ENCODE measurements at regions not wholly inside any gene's neighbourhood (a gene's known extent, or its start where the extent isn't known, plus 50 kb on each side); places are given as distances from the start of the nearest gene placed in this dataset.
A peak's percentile ranks its signal among the peaks of the same experiment; 100 is the strongest.

DNA sequence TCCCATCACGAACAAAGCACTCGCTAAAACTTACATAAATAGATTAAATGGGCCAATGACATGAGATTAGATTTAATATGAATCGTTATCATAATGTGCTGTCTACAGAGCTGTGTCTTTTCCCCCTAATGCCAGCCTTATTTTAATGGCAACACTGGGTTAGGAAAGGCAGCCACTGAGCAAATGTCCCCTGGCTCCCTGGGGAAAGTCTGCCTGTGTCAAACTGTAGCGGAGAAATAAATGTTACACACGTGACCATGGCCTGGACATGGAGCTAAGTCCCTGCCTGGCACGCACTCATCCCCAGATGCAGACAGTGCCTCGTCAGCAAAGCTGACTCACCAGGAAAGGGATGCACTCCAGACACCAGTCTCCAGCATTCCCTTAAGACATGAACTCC is 61.3 kb upstream of the SDK2 start:
- H3K9me3 ChIP-seq (ENCODE audit: control insufficient read depth in 2 of 2, low read length in 2 of 2), result no peaks in the 10 kb centered on the region
- no peak for ATAC-seq (ENCODE audit: low read depth in 2 of 2)
- peaks cover 0 to 7% (median 0%) of the 10 kb centered on the region in 7 donors for H3K9me3 Mint-ChIP-seq
- no peak overlapping the region for H3K4me3 ChIP-seq (ENCODE audit: low read depth, low read length)
- H3K27me3 ChIP-seq (ENCODE audit: control insufficient read depth, insufficient read depth, low read length), result peaks cover 4% of the 10 kb centered on the region
- no peak for DNase-seq
- no peak overlapping the region for H3K4me3 Mint-ChIP-seq
- H3K4me1 ChIP-seq (ENCODE audit: control insufficient read depth, insufficient read depth, low read length, poor library complexity, severe bottlenecking), result peaks cover 5% of the 10 kb centered on the region
- H3K36me3 ChIP-seq (ENCODE audit: control insufficient read depth, insufficient read depth, low read length), result no peaks in the 10 kb centered on the region
- peaks cover 10% of the 10 kb centered on the region for H3K27me3 Mint-ChIP-seq
- H3K27ac ChIP-seq (ENCODE audit: insufficient read depth, low read length, poor library complexity, severe bottlenecking), result no peak overlapping the region
- H3K36me3 Mint-ChIP-seq, result peaks cover 3% of the 10 kb centered on the region
- H3K27ac Mint-ChIP-seq, result no peak overlapping the region
- peaks cover 0 to 6% (median 5%) of the 10 kb centered on the region in 4 donors for H3K4me1 Mint-ChIP-seq

DNA sequence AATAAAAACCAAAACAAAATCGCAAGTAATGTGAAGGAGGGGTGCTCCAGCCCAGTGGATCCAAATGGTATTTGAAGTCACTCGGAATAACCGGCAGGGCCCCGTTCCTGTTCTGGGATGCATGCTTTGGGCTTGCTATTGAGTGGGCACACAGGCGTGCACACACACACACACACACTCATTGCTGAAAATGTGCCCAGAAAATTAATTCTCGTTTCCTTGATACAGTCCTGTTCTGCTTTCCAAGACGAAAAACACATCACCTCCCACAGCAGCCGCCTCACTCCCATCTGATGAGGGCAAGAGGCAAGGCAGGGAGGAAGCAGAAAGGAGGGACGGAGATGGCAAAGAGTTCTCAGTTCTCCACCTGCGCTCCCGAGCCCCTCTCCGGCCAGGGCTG is 62.2 kb upstream of the SDK2 start:
- no peak overlapping the region for H3K4me3 Mint-ChIP-seq
- H3K27ac Mint-ChIP-seq, result no peak overlapping the region
- DNase-seq (no peak), ATAC-seq (ENCODE audit: low read depth in 2 of 2) (no peak)
- Histone ChIP-seq H3K36me3 (ENCODE audit: control insufficient read depth, insufficient read depth, low read length) (no peaks in the 10 kb centered on the region), H3K4me1 (ENCODE audit: control insufficient read depth, insufficient read depth, low read length, poor library complexity, severe bottlenecking) (peaks cover 12% of the 10 kb centered on the region), H3K27me3 (ENCODE audit: control insufficient read depth, insufficient read depth, low read length) (peaks cover 4% of the 10 kb centered on the region), H3K4me3 (ENCODE audit: low read depth, low read length) (no peak overlapping the region), H3K9me3 (ENCODE audit: control insufficient read depth in 2 of 2, low read length in 2 of 2) (no peaks in the 10 kb centered on the region), H3K27ac (ENCODE audit: insufficient read depth, low read length, poor library complexity, severe bottlenecking) (no peak overlapping the region)
- peaks cover 10% of the 10 kb centered on the region for H3K27me3 Mint-ChIP-seq
- peaks cover 0 to 7% (median 0%) of the 10 kb centered on the region in 7 donors for H3K9me3 Mint-ChIP-seq
- H3K4me1 Mint-ChIP-seq, result peaks cover 0 to 12% (median 5%) of the 10 kb centered on the region in 4 donors
- peaks cover 3% of the 10 kb centered on the region for H3K36me3 Mint-ChIP-seq

DNA sequence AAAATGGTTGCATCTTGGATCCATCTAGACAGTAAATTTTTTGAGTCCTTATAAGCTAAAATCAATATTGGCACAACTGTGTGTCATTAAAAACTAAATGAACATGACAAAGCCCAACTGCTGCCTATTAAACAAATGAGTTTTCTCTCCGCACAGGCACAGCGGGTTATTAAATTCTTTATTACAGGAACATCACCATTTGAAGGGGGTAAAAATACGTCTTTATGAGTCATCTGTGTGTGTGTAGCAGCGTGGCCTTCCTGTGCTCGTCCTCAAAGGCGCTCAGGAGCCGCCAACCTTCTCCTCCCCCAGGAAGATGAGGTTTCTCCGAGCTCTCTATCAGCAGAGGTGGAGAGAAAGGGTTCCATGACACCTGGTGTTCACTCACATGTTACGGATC is 62.6 kb upstream of the SDK2 start:
- Histone ChIP-seq H3K4me3 (ENCODE audit: low read depth, low read length) (no peak overlapping the region), H3K27me3 (ENCODE audit: control insufficient read depth, insufficient read depth, low read length) (peaks cover 4% of the 10 kb centered on the region), H3K27ac (ENCODE audit: insufficient read depth, low read length, poor library complexity, severe bottlenecking) (no peak overlapping the region), H3K4me1 (ENCODE audit: control insufficient read depth, insufficient read depth, low read length, poor library complexity, severe bottlenecking) (peaks cover 12% of the 10 kb centered on the region), H3K9me3 (ENCODE audit: control insufficient read depth in 2 of 2, low read length in 2 of 2) (no peaks in the 10 kb centered on the region), H3K36me3 (ENCODE audit: control insufficient read depth, insufficient read depth, low read length) (no peaks in the 10 kb centered on the region)
- peaks cover 0 to 7% (median 0%) of the 10 kb centered on the region in 7 donors for H3K9me3 Mint-ChIP-seq
- no peak for ATAC-seq (ENCODE audit: low read depth in 2 of 2)
- H3K27me3 Mint-ChIP-seq, result peaks cover 10% of the 10 kb centered on the region
- no peak for DNase-seq
- no peak overlapping the region for H3K4me3 Mint-ChIP-seq
- H3K4me1 Mint-ChIP-seq, result peaks cover 0 to 14% (median 5%) of the 10 kb centered on the region in 4 donors
- peaks cover 3% of the 10 kb centered on the region for H3K36me3 Mint-ChIP-seq
- no peak overlapping the region for H3K27ac Mint-ChIP-seq

DNA sequence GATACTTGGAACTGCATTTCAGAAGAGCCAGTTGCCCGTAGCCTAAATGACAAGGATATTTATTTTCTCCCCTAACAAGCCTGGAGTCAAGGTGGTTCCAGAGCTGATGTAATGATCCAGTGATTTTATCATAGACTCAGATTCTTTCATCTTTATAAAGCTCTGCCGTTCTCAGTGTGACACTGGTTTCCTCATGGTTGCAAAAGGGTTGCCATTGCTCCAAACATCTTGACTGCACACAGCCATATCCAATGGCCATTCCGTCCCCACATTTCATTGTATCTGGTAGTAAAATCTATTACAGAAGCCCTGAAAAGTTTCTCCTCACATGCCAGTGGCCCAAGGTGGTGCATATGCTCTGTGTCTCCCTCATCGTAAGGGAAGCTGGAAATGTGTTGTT is 63.1 kb upstream of the SDK2 start:
- no peak overlapping the region for H3K4me3 Mint-ChIP-seq
- Histone ChIP-seq H3K9me3 (ENCODE audit: control insufficient read depth in 2 of 2, low read length in 2 of 2) (no peaks in the 10 kb centered on the region), H3K4me3 (ENCODE audit: low read depth, low read length) (no peak overlapping the region), H3K4me1 (ENCODE audit: control insufficient read depth, insufficient read depth, low read length, poor library complexity, severe bottlenecking) (peaks cover 12% of the 10 kb centered on the region), H3K36me3 (ENCODE audit: control insufficient read depth, insufficient read depth, low read length) (no peaks in the 10 kb centered on the region), H3K27ac (ENCODE audit: insufficient read depth, low read length, poor library complexity, severe bottlenecking) (no peak overlapping the region), H3K27me3 (ENCODE audit: control insufficient read depth, insufficient read depth, low read length) (peaks cover 4% of the 10 kb centered on the region)
- no peak for DNase-seq
- peaks cover 3% of the 10 kb centered on the region for H3K36me3 Mint-ChIP-seq
- ATAC-seq (ENCODE audit: low read depth in 2 of 2), result no peak
- H3K27ac Mint-ChIP-seq, result no peak overlapping the region
- H3K27me3 Mint-ChIP-seq, result peaks cover 10% of the 10 kb centered on the region
- H3K9me3 Mint-ChIP-seq, result peaks cover 0 to 7% (median 0%) of the 10 kb centered on the region in 7 donors
- H3K4me1 Mint-ChIP-seq, result peaks cover 0 to 14% (median 5%) of the 10 kb centered on the region in 4 donors

DNA sequence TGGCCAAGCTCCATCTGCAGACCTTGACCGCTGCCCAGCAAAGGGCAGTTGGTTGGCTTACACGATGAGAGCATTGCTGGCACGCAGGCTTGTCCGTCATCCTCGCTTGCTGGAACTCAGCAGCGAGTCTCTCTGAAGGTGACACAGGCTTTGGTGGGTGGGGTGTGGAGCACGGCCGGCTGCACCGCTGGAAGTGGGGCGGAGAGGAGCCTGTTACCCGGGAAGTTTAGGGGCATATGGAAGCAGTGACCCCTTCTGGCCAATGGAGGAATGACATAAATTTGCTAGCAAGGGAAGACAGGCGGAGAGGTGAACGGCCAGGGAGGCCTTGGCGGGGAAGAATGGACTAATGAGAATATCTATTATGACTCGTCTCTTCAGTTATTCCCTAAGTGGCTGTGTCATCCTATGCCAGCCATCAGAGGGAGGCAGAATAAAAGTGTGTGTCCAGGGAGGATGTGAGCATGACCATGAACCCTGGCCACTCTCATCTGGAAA is 65.9 kb upstream of the SDK2 start:
- peak overlapping the region in 1 of 4 donors; percentile 12 for H3K4me3 Mint-ChIP-seq
- peaks cover 0 to 7% (median 0%) of the 10 kb centered on the region in 7 donors for H3K9me3 Mint-ChIP-seq
- Histone ChIP-seq H3K9me3 (ENCODE audit: control insufficient read depth in 2 of 2, low read length in 2 of 2) (no peaks in the 10 kb centered on the region), H3K27me3 (ENCODE audit: control insufficient read depth, insufficient read depth, low read length) (peaks cover 4% of the 10 kb centered on the region), H3K27ac (ENCODE audit: insufficient read depth, low read length, poor library complexity, severe bottlenecking) (no peak overlapping the region), H3K4me3 (ENCODE audit: low read depth, low read length) (no peak overlapping the region), H3K4me1 (ENCODE audit: control insufficient read depth, insufficient read depth, low read length, poor library complexity, severe bottlenecking) (peaks cover 12% of the 10 kb centered on the region), H3K36me3 (ENCODE audit: control insufficient read depth, insufficient read depth, low read length) (no peaks in the 10 kb centered on the region)
- peak; percentile 46 to 64 (median 59) for DNase-seq
- peak; percentile 43 to 53 for ATAC-seq (ENCODE audit: low read depth in 2 of 2)
- peaks cover 3% of the 10 kb centered on the region for H3K36me3 Mint-ChIP-seq
- H3K27me3 Mint-ChIP-seq, result peaks cover 5% of the 10 kb centered on the region
- H3K4me1 Mint-ChIP-seq, result peaks cover 0 to 14% (median 5%) of the 10 kb centered on the region in 4 donors
- H3K27ac Mint-ChIP-seq, result peak overlapping the region in 1 of 3 donors; percentile 62

DNA sequence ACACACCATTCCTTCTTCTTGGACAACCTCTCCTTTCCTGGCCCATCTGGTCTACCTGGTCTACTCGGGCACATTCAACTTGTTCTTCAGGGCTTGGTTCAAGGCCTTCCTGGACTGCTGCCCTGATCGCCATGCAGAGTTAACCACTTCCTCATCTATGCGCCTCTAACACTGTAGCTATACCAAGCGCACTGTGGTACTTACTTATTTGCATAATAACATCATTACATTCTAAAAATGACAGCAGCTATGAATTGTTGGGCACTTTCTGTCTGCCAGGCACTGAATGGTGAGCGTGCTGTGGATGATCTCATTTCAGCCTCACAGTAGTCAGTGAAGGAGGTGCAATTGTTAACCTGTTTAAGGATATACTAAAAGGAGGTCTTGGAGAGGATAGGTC is 66.9 kb upstream of the SDK2 start:
- peaks cover 5% of the 10 kb centered on the region for H3K27me3 Mint-ChIP-seq
- Histone ChIP-seq H3K27ac (ENCODE audit: insufficient read depth, low read length, poor library complexity, severe bottlenecking) (no peak overlapping the region), H3K9me3 (ENCODE audit: control insufficient read depth in 2 of 2, low read length in 2 of 2) (no peaks in the 10 kb centered on the region), H3K36me3 (ENCODE audit: control insufficient read depth, insufficient read depth, low read length) (no peaks in the 10 kb centered on the region), H3K27me3 (ENCODE audit: control insufficient read depth, insufficient read depth, low read length) (peaks cover 4% of the 10 kb centered on the region), H3K4me3 (ENCODE audit: low read depth, low read length) (no peak overlapping the region), H3K4me1 (ENCODE audit: control insufficient read depth, insufficient read depth, low read length, poor library complexity, severe bottlenecking) (peaks cover 12% of the 10 kb centered on the region)
- peaks cover 3% of the 10 kb centered on the region for H3K36me3 Mint-ChIP-seq
- peaks cover 0 to 7% (median 0%) of the 10 kb centered on the region in 7 donors for H3K9me3 Mint-ChIP-seq
- H3K27ac Mint-ChIP-seq, result peak overlapping the region in 1 of 3 donors; percentile 47
- H3K4me1 Mint-ChIP-seq, result peaks cover 0 to 14% (median 5%) of the 10 kb centered on the region in 4 donors
- peak in 1 of 2 donors; percentile 22 for ATAC-seq (ENCODE audit: low read depth in 2 of 2)
- DNase-seq, result peak in 1 of 3 donors; percentile 15
- peak overlapping the region in 1 of 4 donors; percentile 6 for H3K4me3 Mint-ChIP-seq

DNA sequence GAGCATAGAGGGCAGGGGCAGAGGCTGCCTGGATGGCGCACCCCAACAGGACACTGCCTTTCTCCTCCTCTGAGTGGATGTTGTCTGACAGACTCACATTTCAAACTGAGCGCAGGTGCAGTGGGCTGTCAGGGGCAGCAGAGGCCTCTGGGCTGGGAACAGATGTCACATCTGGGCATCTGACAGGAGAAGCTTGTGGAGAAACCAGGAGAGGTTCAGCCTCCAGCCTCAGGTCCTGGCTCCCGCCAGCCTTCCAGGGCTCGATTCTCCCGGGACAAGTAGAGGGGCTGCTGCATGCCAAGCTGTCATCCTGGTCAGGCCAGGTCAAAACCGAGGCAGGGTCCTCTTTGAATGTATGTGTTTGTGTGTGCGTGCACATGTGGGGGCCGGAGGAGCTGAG is 67.7 kb upstream of the SDK2 start:
- H3K4me3 Mint-ChIP-seq, result no peak overlapping the region
- no peaks in the 10 kb centered on the region for H3K36me3 ChIP-seq (ENCODE audit: control insufficient read depth, insufficient read depth, low read length)
- no peaks in the 10 kb centered on the region for H3K9me3 ChIP-seq (ENCODE audit: control insufficient read depth in 2 of 2, low read length in 2 of 2)
- DNase-seq, result no peak
- H3K27ac Mint-ChIP-seq, result peak overlapping the region in 2 of 3 donors; percentile 39 to 52
- no peak overlapping the region for H3K27ac ChIP-seq (ENCODE audit: insufficient read depth, low read length, poor library complexity, severe bottlenecking)
- H3K27me3 ChIP-seq (ENCODE audit: control insufficient read depth, insufficient read depth, low read length), result peaks cover 4% of the 10 kb centered on the region
- peaks cover 5% of the 10 kb centered on the region for H3K27me3 Mint-ChIP-seq
- peaks cover 12% of the 10 kb centered on the region for H3K4me1 ChIP-seq (ENCODE audit: control insufficient read depth, insufficient read depth, low read length, poor library complexity, severe bottlenecking)
- peaks cover 3% of the 10 kb centered on the region for H3K36me3 Mint-ChIP-seq
- H3K4me3 ChIP-seq (ENCODE audit: low read depth, low read length), result no peak overlapping the region
- H3K4me1 Mint-ChIP-seq, result peaks cover 0 to 14% (median 5%) of the 10 kb centered on the region in 4 donors
- ATAC-seq (ENCODE audit: low read depth in 2 of 2), result no peak
- peaks cover 0 to 7% (median 0%) of the 10 kb centered on the region in 7 donors for H3K9me3 Mint-ChIP-seq

DNA sequence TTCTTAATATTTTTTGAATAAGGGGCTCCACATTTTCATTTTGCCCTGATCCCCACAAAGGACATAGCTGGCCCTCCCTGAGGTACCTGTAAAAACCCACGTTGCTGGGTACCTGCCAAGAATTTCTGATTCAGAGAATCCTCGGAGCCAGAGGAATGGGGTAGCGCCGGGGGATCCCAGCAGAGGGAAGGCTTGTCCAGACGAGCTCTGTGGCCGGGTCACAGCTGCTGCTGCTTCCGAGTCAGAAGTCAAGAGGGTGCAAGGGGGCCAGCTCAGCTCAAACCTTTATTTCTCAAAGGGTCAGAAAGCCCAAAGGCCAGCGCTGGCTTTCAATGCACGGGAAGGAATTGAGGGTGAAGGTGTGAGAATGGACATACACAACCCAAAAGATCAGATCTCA is 68.9 kb upstream of the SDK2 start:
- Histone ChIP-seq H3K4me1 (ENCODE audit: control insufficient read depth, insufficient read depth, low read length, poor library complexity, severe bottlenecking) (peaks cover 12% of the 10 kb centered on the region), H3K27ac (ENCODE audit: insufficient read depth, low read length, poor library complexity, severe bottlenecking) (no peak overlapping the region), H3K4me3 (ENCODE audit: low read depth, low read length) (no peak overlapping the region), H3K9me3 (ENCODE audit: control insufficient read depth in 2 of 2, low read length in 2 of 2) (no peaks in the 10 kb centered on the region), H3K27me3 (ENCODE audit: control insufficient read depth, insufficient read depth, low read length) (no peaks in the 10 kb centered on the region), H3K36me3 (ENCODE audit: control insufficient read depth, insufficient read depth, low read length) (no peaks in the 10 kb centered on the region)
- DNase-seq (no peak), ATAC-seq (ENCODE audit: low read depth in 2 of 2) (no peak)
- H3K36me3 Mint-ChIP-seq, result no peaks in the 10 kb centered on the region
- H3K4me1 Mint-ChIP-seq, result peaks cover 0 to 14% (median 5%) of the 10 kb centered on the region in 4 donors
- H3K9me3 Mint-ChIP-seq, result no peaks in the 10 kb centered on the region
- no peak overlapping the region for H3K27ac Mint-ChIP-seq
- peaks cover 5% of the 10 kb centered on the region for H3K27me3 Mint-ChIP-seq
- no peak overlapping the region for H3K4me3 Mint-ChIP-seq
